CD4-positive, alpha-beta T cell (primary cell): ENCODE measurements at regions not wholly inside any gene's neighbourhood (a gene's known extent, or its start where the extent isn't known, plus 50 kb on each side); places are given as distances from the start of the nearest gene placed in this dataset.
"Not testable (repeated sequence)": the region's sequence is repeated elsewhere in the genome, so short reads cannot be mapped to it uniquely, and the experiment has no call there.

ENCODE experiments used
- ATAC-seq: fragments of 200-7000 bp; cut with Tn5 transposase; one replicate; pipeline ENCODE4 v1.10.0; 2022; ENCODE audit warnings: mild to moderate bottlenecking; ENCODE audit not compliant: poor library complexity
- CTCF ChIA-PET: fragments of 350-600 bp; sonication (Branson Sonifier 250); formaldehyde crosslinking; loops from one replicate; lab custom pipeline; 2021; ENCODE audit warnings: antibody characterized with exemption, inconsistent platforms; lab: Charles Lee
- POLR2A ChIA-PET: fragments of 350-600 bp; sonication (Branson Sonifier 250); formaldehyde crosslinking; loops from one replicate; lab custom pipeline; 2021; ENCODE audit warnings: antibody characterized with exemption, inconsistent platforms; lab: Charles Lee
- DNase-seq, 14 experiments: peaks; one replicate each; pipeline ENCODE4 v3.0.0-alpha.2; 2013 to 2020; ENCODE audit warnings: mixed read lengths in 2 of 14
- H3K27ac ChIP-seq, 2 donors: one replicate each; pipeline versions ENCODE4 v1.5.1 to v1.7.0; 2013; ENCODE audit warnings: low read length in 2 of 2, low read depth in 1 of 2, mild to moderate bottlenecking in 1 of 2
- H3K27me3 ChIP-seq, 2 experiments: 1 replicate in 1 of 2; 2 replicates in 1 of 2; pipeline versions ENCODE4 v1.6.1 to v1.7.0; 2013; ENCODE audit warnings: low read length in 2 of 2, control low read depth in 1 of 2, mild to moderate bottlenecking in 1 of 2, moderate library complexity in 1 of 2; ENCODE audit not compliant: insufficient read depth in 2 of 2, control insufficient read depth in 1 of 2
- H3K36me3 ChIP-seq: one replicate; pipeline ENCODE4 v1.6.1; 2013; ENCODE audit warnings: low read length, control low read depth; ENCODE audit not compliant: insufficient read depth
- H3K4me1 ChIP-seq: one replicate; pipeline ENCODE4 v1.6.1; 2013; ENCODE audit warnings: low read length, control low read depth; ENCODE audit not compliant: insufficient read depth
- H3K4me3 ChIP-seq: one replicate; pipeline ENCODE4 v1.5.1; 2013; ENCODE audit warnings: mild to moderate bottlenecking, low read length, moderate library complexity
- H3K9me3 ChIP-seq, 2 experiments: 1 replicate in 1 of 2; 2 replicates in 1 of 2; pipeline versions ENCODE4 v1.6.1 to v1.7.0; 2013; ENCODE audit warnings: low read length in 2 of 2, mild to moderate bottlenecking in 2 of 2, control low read depth in 1 of 2, moderate library complexity in 1 of 2; ENCODE audit not compliant: control insufficient read depth in 1 of 2, insufficient read depth in 1 of 2
- H3K27ac Mint-ChIP-seq: one replicate; pipeline ENCODE4 v1.8.0; 2020; ENCODE audit warnings: mixed read lengths
- H3K27me3 Mint-ChIP-seq: one replicate; pipeline ENCODE4 v1.8.0; 2021; ENCODE audit warnings: mixed read lengths
- H3K36me3 Mint-ChIP-seq: one replicate; pipeline ENCODE4 v1.8.0; 2021; ENCODE audit warnings: low read depth, mixed read lengths
- H3K4me1 Mint-ChIP-seq: one replicate; pipeline ENCODE4 v1.8.0; 2021; ENCODE audit warnings: low read depth, mixed read lengths
- H3K4me3 Mint-ChIP-seq: one replicate; pipeline ENCODE4 v1.8.0; 2020; ENCODE audit warnings: mild to moderate bottlenecking, mixed read lengths
- H3K9me3 Mint-ChIP-seq: one replicate; pipeline ENCODE4 v1.8.0; 2020; ENCODE audit warnings: mixed read lengths
- intact Hi-C, 2 experiments: fragments of 100-400 bp; cut with DNase I in 1 of 2; cut with micrococcal nuclease in 1 of 2; formaldehyde crosslinking; loops; one replicate each; pipeline versions ENCODE4 v1.15.1 to v1.9.0; 2023 to 2025; cut with DNase I, micrococcal nuclease
- TF ChIP-seq, protein P1 (sequence below): fragments of 200-600 bp; IDR thresholded peaks from one replicate; pipeline ENCODE4 v1.8.0; 2022; ENCODE audit warnings: antibody characterized with exemption, mild to moderate bottlenecking

- Mint-ChIP-seq H3K4me3 (no peak overlapping the region), H3K27me3 (no peaks in the 10 kb centered on the region), H3K9me3 (peaks cover 5% of the 10 kb centered on the region), H3K4me1 (no peaks in the 10 kb centered on the region), H3K27ac (no peak overlapping the region), H3K36me3 (no peaks in the 10 kb centered on the region)
- Histone ChIP-seq H3K36me3 (no peaks in the 10 kb centered on the region), H3K4me1 (no peaks in the 10 kb centered on the region), H3K27ac (no peak overlapping the region), H3K4me3 (no peak overlapping the region), H3K27me3 (no peaks in the 10 kb centered on the region), H3K9me3 (no peaks in the 10 kb centered on the region)
- ChIA-PET POLR2A (interaction anchor here (0.7 kb wide), 1 partner anchor 19 kb away, joined by 3 read pairs; no protein-coding TSS in a partner anchor), CTCF (no interaction called here)
- no peak for DNase-seq
- TF ChIP-seq, protein P1, sequence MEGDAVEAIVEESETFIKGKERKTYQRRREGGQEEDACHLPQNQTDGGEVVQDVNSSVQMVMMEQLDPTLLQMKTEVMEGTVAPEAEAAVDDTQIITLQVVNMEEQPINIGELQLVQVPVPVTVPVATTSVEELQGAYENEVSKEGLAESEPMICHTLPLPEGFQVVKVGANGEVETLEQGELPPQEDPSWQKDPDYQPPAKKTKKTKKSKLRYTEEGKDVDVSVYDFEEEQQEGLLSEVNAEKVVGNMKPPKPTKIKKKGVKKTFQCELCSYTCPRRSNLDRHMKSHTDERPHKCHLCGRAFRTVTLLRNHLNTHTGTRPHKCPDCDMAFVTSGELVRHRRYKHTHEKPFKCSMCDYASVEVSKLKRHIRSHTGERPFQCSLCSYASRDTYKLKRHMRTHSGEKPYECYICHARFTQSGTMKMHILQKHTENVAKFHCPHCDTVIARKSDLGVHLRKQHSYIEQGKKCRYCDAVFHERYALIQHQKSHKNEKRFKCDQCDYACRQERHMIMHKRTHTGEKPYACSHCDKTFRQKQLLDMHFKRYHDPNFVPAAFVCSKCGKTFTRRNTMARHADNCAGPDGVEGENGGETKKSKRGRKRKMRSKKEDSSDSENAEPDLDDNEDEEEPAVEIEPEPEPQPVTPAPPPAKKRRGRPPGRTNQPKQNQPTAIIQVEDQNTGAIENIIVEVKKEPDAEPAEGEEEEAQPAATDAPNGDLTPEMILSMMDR = no peak
- no peak for ATAC-seq
- intact Hi-C loops = no loop called here
Measured at GRCh38 chr5:18526792-18527405, 892.6 kb downstream of the TAF11L14 start.

- H3K4me1 ChIP-seq = no peaks in the 10 kb centered on the region
- peaks cover 0 to 4% of the 10 kb centered on the region in 2 experiments for H3K9me3 ChIP-seq
- H3K27me3 ChIP-seq = no peaks in the 10 kb centered on the region
- no peak overlapping the region for H3K4me3 Mint-ChIP-seq
- DNase-seq = no peak
- TF ChIP-seq, protein P1 = no peak
- POLR2A ChIA-PET = no interaction called here
- ATAC-seq = no peak
- no peak overlapping the region for H3K4me3 ChIP-seq
- CTCF ChIA-PET = no interaction called here
- no peak overlapping the region for H3K27ac ChIP-seq
- H3K36me3 Mint-ChIP-seq = no peaks in the 10 kb centered on the region
- intact Hi-C loops = no loop called here
- no peak overlapping the region for H3K27ac Mint-ChIP-seq
- H3K4me1 Mint-ChIP-seq = no peaks in the 10 kb centered on the region
- peaks cover 5% of the 10 kb centered on the region for H3K9me3 Mint-ChIP-seq
- no peaks in the 10 kb centered on the region for H3K27me3 Mint-ChIP-seq
- H3K36me3 ChIP-seq = no peaks in the 10 kb centered on the region
Measured at GRCh38 chr5:18533137-18533536, 898.9 kb downstream of the TAF11L14 start.

GRCh38 chr5:18534119-18534518 lies 899.9 kb downstream of the TAF11L14 start:
- H3K9me3 ChIP-seq = peaks cover 0 to 4% of the 10 kb centered on the region in 2 experiments

DNA sequence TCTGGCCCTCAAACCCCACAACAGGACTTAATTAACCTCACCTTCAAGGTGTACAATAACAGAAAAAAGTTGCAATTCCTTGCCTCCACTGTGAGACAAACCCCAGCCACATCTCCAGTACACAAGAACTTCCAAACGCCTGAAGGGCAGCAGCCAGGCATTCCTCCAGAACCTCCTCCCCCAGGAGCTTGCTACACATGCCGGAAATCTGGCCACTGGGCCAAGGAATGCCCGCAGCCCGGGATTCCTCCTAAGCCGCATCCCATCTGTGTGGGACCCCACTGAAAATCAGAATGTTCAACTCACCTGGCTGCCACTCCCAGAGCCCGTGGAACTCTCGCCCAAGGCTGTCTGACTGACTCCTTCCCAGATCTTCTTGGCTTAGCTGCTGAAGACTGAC lies 901.5 kb downstream of the TAF11L14 start:
- H3K36me3 ChIP-seq, H3K4me3 Mint-ChIP-seq, H3K4me1 ChIP-seq, H3K9me3 ChIP-seq, H3K27ac ChIP-seq, DNase-seq, POLR2A ChIA-PET, H3K27me3 ChIP-seq, CTCF ChIA-PET, H3K36me3 Mint-ChIP-seq, H3K4me1 Mint-ChIP-seq, intact Hi-C loops, H3K4me3 ChIP-seq, H3K27me3 Mint-ChIP-seq, H3K9me3 Mint-ChIP-seq, ATAC-seq, H3K27ac Mint-ChIP-seq: not testable (repeated sequence)

More at GRCh38 chr5:18534119-18534518, 899.9 kb downstream of the TAF11L14 start:
- Mint-ChIP-seq H3K4me1 (no peaks in the 10 kb centered on the region), H3K27me3 (no peaks in the 10 kb centered on the region), H3K4me3 (no peak overlapping the region), H3K27ac (no peak overlapping the region), H3K36me3 (no peaks in the 10 kb centered on the region), H3K9me3 (peaks cover 5% of the 10 kb centered on the region)
- intact Hi-C loops = no loop called here
- no peak for ATAC-seq
- CTCF ChIA-PET = interaction anchor here (0.7 kb wide), 1 partner anchor 10 kb away, joined by 4 read pairs; no protein-coding TSS in a partner anchor
- POLR2A ChIA-PET = no interaction called here
- H3K4me1 ChIP-seq = no peaks in the 10 kb centered on the region
- no peaks in the 10 kb centered on the region for H3K27me3 ChIP-seq
- no peaks in the 10 kb centered on the region for H3K36me3 ChIP-seq
- no peak for DNase-seq
- no peak overlapping the region for H3K27ac ChIP-seq
- TF ChIP-seq, protein P1 = no peak
- H3K4me3 ChIP-seq = no peak overlapping the region
